Tibial nerve (tissue), 4 donors: ENCODE measurements at regions not wholly inside any gene's neighbourhood (a gene's known extent, or its start where the extent isn't known, plus 50 kb on each side); places are given as distances from the start of the nearest gene placed in this dataset.

Experiments used
- DNase-seq, 2 donors: peaks; one replicate each; pipeline ENCODE4 v3.0.0-alpha.2; 2019; ENCODE audit warnings: low spot score in 2 of 2
- H3K27ac ChIP-seq, 4 donors: fragments of 200-600 bp; sonication (generic) in 3 of 4; one replicate each; pipeline ENCODE4 v1.5.1; 2017 to 2019; ENCODE audit warnings: mild to moderate bottlenecking in 1 of 4
- H3K27me3 ChIP-seq, 2 donors: fragments of 200-600 bp; sonication (generic) in 1 of 2; one replicate each; pipeline versions ENCODE4 v1.5.1 to v1.6.0; 2017 to 2019
- H3K36me3 ChIP-seq, 3 donors: fragments of 200-600 bp; sonication (generic); one replicate each; pipeline ENCODE4 v1.5.1; 2018 to 2019
- H3K4me1 ChIP-seq, 4 donors: fragments of 200-600 bp; sonication (generic) in 3 of 4; one replicate each; pipeline ENCODE4 v1.5.1; 2017 to 2019
- H3K4me3 ChIP-seq, 4 donors: fragments of 200-600 bp; sonication (generic) in 3 of 4; one replicate each; pipeline ENCODE4 v1.5.1; 2017 to 2019; ENCODE audit warnings: mild to moderate bottlenecking in 1 of 4, moderate library complexity in 1 of 4
- H3K9me3 ChIP-seq, 4 donors: fragments of 200-600 bp; sonication (generic) in 3 of 4; one replicate each; pipeline ENCODE4 v1.5.1; 2017 to 2019
- CTCF ChIP-seq, 5 experiments: fragments of 200-600 bp in 3 of 5; fragments of 450-650 bp in 2 of 5; sonication (generic) in 3 of 5; IDR thresholded peaks; one replicate each; pipeline ENCODE4 v1.5.1; 2016 to 2019; ENCODE audit warnings: antibody characterized with exemption in 5 of 5, mild to moderate bottlenecking in 3 of 5, moderate library complexity in 2 of 5
- EP300 ChIP-seq, 2 donors: sonication (generic); formaldehyde crosslinking; IDR thresholded peaks; one replicate each; pipeline ENCODE4 v1.6.1; 2017; ENCODE audit warnings: antibody characterized with exemption in 2 of 2, mild to moderate bottlenecking in 1 of 2
- POLR2A ChIP-seq, 2 donors: fragments of 450-650 bp; IDR thresholded peaks; one replicate each; pipeline ENCODE4 v1.6.1; 2017; ENCODE audit warnings: antibody characterized with exemption in 2 of 2, mild to moderate bottlenecking in 2 of 2, moderate library complexity in 2 of 2
- WGBS, 2 donors: methylation state at CpG; one replicate each; pipeline ENCODE4 v1.1.5; 2018; 5-methylcytosine and 5-hydroxymethylcytosine counted together

GRCh38 chr13:88223958-88224357, 552.8 kb downstream of the SLITRK5 start:
- no peak for TF ChIP-seq POLR2A (IDR thresholded peaks at IDR 0.05)
- no peak for TF ChIP-seq EP300 (IDR thresholded peaks at IDR 0.05)
- no peak for TF ChIP-seq CTCF (IDR thresholded peaks at IDR 0.05)
- no peak overlapping the region for H3K4me3 ChIP-seq
- H3K27ac ChIP-seq, result no peak overlapping the region
- H3K4me1 ChIP-seq, result no peaks in the 10 kb centered on the region
- WGBS, 2 donors, result 95% methylated on average over 7 of the region's 7 CpGs
- H3K9me3 ChIP-seq, result no peaks in the 10 kb centered on the region
- no peaks in the 10 kb centered on the region for H3K27me3 ChIP-seq
- no peak for DNase-seq
- no peaks in the 10 kb centered on the region for H3K36me3 ChIP-seq

GRCh38 chr13:88235441-88235840, 564.3 kb downstream of the SLITRK5 start:
- H3K27me3 ChIP-seq, result no peaks in the 10 kb centered on the region
- no peak overlapping the region for H3K4me3 ChIP-seq
- TF ChIP-seq EP300 (IDR thresholded peaks at IDR 0.05), result no peak
- no peak for TF ChIP-seq CTCF (IDR thresholded peaks at IDR 0.05)
- no peak for TF ChIP-seq POLR2A (IDR thresholded peaks at IDR 0.05)
- H3K36me3 ChIP-seq, result no peaks in the 10 kb centered on the region
- H3K9me3 ChIP-seq, result no peaks in the 10 kb centered on the region
- H3K27ac ChIP-seq, result no peak overlapping the region
- H3K4me1 ChIP-seq, result no peaks in the 10 kb centered on the region
- 93 to 98% methylated on average over 2 of the region's 2 CpGs for WGBS, 2 donors
- DNase-seq, result no peak

GRCh38 chr13:88246239-88246638, 575.1 kb downstream of the SLITRK5 start:
- Histone ChIP-seq H3K4me3 (no peak overlapping the region), H3K27ac (no peak overlapping the region), H3K4me1 (no peaks in the 10 kb centered on the region), H3K36me3 (no peaks in the 10 kb centered on the region), H3K27me3 (no peaks in the 10 kb centered on the region), H3K9me3 (no peaks in the 10 kb centered on the region)
- DNase-seq, result no peak
- TF ChIP-seq CTCF (IDR thresholded peaks at IDR 0.05), result no peak
- no peak for TF ChIP-seq POLR2A (IDR thresholded peaks at IDR 0.05)
- no peak for TF ChIP-seq EP300 (IDR thresholded peaks at IDR 0.05)

GRCh38 chr13:88248393-88248792, 577.2 kb downstream of the SLITRK5 start:
- Histone ChIP-seq H3K4me3 (no peak overlapping the region), H3K27me3 (no peaks in the 10 kb centered on the region), H3K4me1 (no peaks in the 10 kb centered on the region), H3K27ac (no peak overlapping the region), H3K9me3 (no peaks in the 10 kb centered on the region), H3K36me3 (no peaks in the 10 kb centered on the region)
- no peak for TF ChIP-seq EP300 (IDR thresholded peaks at IDR 0.05)
- no peak for TF ChIP-seq POLR2A (IDR thresholded peaks at IDR 0.05)
- TF ChIP-seq CTCF (IDR thresholded peaks at IDR 0.05), result no peak
- DNase-seq, result no peak
- 69 to 71% methylated on average over 4 of the region's 4 CpGs for WGBS, 2 donors

- H3K4me1 ChIP-seq, result no peaks in the 10 kb centered on the region
- H3K27ac ChIP-seq, result no peak overlapping the region
- no peaks in the 10 kb centered on the region for H3K9me3 ChIP-seq
- H3K27me3 ChIP-seq, result no peaks in the 10 kb centered on the region
- no peak for DNase-seq
- 57 to 65% methylated on average over 3 of the region's 3 CpGs for WGBS, 2 donors
- TF ChIP-seq POLR2A (IDR thresholded peaks at IDR 0.05), result no peak
- no peaks in the 10 kb centered on the region for H3K36me3 ChIP-seq
- no peak overlapping the region for H3K4me3 ChIP-seq
These were observed 586.5 kb downstream of the SLITRK5 start for GRCh38 chr13:88257706-88258105.

GRCh38 chr13:88263808-88264207, 592.6 kb downstream of the SLITRK5 start:
- Histone ChIP-seq H3K4me3 (no peak overlapping the region), H3K4me1 (no peaks in the 10 kb centered on the region), H3K27ac (no peak overlapping the region), H3K27me3 (no peaks in the 10 kb centered on the region), H3K36me3 (no peaks in the 10 kb centered on the region), H3K9me3 (no peaks in the 10 kb centered on the region)
- DNase-seq, result no peak
- TF ChIP-seq POLR2A (IDR thresholded peaks at IDR 0.05), result no peak
- no peak for TF ChIP-seq EP300 (IDR thresholded peaks at IDR 0.05)
- TF ChIP-seq CTCF (IDR thresholded peaks at IDR 0.05), result no peak
- WGBS, 2 donors, result 93 to 95% methylated on average over 3 of the region's 3 CpGs
